ENCODE measurements at regions not wholly inside any gene's neighbourhood (a gene's known extent, or its start where the extent isn't known, plus 50 kb on each side); places are given as distances from the start of the nearest gene placed in this dataset.

- TF ChIP-seq CTCF (IDR thresholded peaks at IDR 0.05; ENCODE audit: low read length): no peak
- TF ChIP-seq EZH2 (IDR thresholded peaks at IDR 0.05; ENCODE audit: borderline replicate concordance, low read length): no peak
Observed at GRCh38 chr10:78223088-78223487, 189.4 kb downstream of the RPS24 start.
